ENCODE measurements at regions not wholly inside any gene's neighbourhood (a gene's known extent, or its start where the extent isn't known, plus 50 kb on each side); places are given as distances from the start of the nearest gene placed in this dataset.

DNA sequence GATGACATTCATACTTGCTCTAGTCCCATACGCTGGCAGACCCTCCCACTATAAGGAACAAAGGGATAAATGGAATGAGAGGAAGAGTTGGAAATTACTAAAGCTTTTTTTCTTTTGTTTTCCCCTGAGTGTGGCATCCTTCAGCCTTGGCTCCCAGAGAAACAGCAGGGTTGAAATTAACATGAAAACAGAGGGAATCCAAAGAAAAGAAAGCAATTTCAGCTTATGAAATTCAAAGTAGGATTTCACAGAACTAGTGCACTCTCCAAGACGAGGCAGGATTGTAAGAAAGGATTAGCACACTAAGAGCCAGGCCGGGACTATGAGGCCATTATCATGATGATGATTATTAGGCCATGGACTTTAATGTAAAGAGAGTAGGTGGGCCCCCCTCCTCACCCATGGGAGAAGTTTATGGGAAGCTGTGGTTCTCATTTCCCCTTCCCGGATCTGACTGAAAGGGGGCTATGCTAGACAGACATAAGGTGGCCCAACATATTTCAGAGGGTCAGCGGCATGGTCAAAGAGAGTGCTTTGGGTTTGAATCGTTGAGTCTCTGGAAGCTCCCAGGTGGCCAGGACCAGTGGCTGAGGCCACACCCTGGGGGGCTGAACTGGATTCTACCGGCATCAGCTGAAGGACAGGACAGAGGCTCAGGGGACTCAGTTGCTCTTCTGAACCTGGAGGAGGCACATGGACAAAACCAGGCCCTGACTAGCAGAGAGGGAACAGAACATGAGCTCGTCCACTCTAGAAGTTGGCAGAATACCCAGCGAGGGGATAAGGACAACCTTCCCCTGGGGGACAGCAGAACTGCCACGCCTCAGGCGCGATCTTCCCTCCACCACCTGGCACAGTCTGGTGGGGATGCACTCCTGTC is 100.1 kb upstream of the ARL4C start:
- H3K36me3 ChIP-seq (ENCODE audit: insufficient read depth, low read length) = no peaks in the 10 kb centered on the region
- no peaks in the 10 kb centered on the region for H3K9me3 ChIP-seq (ENCODE audit: low read depth, low read length)
- no peak overlapping the region for H3K27ac ChIP-seq
- no peak for TF ChIP-seq FOXP2 (optimal IDR thresholded peaks at IDR 0.05; ENCODE audit: control extremely low read depth, extremely low read length, insufficient read depth)
- TF ChIP-seq POLR2AphosphoS5 (IDR thresholded peaks at IDR 0.05; ENCODE audit: borderline replicate concordance, low read depth, low read length) = no peak
- TF ChIP-seq EZH2 (IDR thresholded peaks at IDR 0.05) = no peak
- no peak overlapping the region for H3K9ac ChIP-seq (ENCODE audit: insufficient read length)
- no peak for DNase-seq (ENCODE audit: low read depth, low spot score)
- no peak overlapping the region for H3K4me3 ChIP-seq

DNA sequence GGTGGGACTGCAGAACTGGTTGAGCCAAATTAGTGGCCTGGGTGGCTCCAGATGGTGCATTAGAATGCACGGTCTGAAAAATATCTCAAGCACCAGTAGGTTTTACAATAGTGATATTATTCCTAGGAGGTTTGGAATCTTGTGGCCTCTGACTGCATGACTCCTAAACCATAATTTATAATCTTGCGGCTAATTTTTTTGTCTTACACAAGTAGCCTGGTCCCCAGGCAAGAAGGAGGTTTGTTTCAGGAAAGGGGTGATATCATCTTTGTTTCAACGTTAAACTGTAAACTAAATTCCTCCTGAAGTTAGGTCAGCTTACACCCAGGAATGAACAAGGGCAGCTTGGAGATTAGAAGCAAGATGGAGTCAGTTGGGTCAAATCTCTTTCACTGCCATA is 98.9 kb upstream of the ARL4C start:
- DNase-seq (ENCODE audit: low read depth, low spot score) = no peak
- H3K9me3 ChIP-seq (ENCODE audit: low read depth, low read length) = no peaks in the 10 kb centered on the region
- no peak overlapping the region for H3K4me3 ChIP-seq
- no peak overlapping the region for H3K27ac ChIP-seq
- TF ChIP-seq POLR2AphosphoS5 (IDR thresholded peaks at IDR 0.05; ENCODE audit: borderline replicate concordance, low read depth, low read length) = no peak
- TF ChIP-seq EZH2 (IDR thresholded peaks at IDR 0.05) = no peak
- no peak for TF ChIP-seq FOXP2 (optimal IDR thresholded peaks at IDR 0.05; ENCODE audit: control extremely low read depth, extremely low read length, insufficient read depth)
- no peaks in the 10 kb centered on the region for H3K36me3 ChIP-seq (ENCODE audit: insufficient read depth, low read length)
- H3K9ac ChIP-seq (ENCODE audit: insufficient read length) = no peak overlapping the region

DNA sequence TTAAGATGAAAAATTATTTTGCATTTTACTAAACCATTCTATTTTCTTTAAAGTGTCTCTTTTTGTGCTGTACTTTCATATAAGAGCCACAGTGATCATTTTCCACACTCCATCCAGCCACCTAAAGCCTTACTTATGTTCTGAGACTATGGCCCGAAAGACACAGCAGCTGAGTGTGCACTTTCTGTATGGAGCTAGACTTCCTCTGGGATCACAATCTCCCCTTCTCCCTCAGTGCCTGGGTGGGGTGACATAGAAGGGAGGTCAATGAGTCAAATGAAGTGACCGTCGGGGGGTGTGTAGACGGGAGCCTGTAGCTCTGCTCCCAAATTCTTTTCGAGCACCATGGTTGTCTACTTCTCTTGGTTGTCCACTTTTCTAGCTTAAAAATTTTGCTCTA is 97.8 kb upstream of the ARL4C start:
- no peak for TF ChIP-seq EZH2 (IDR thresholded peaks at IDR 0.05)
- no peak for TF ChIP-seq POLR2AphosphoS5 (IDR thresholded peaks at IDR 0.05; ENCODE audit: borderline replicate concordance, low read depth, low read length)
- no peak for TF ChIP-seq FOXP2 (optimal IDR thresholded peaks at IDR 0.05; ENCODE audit: control extremely low read depth, extremely low read length, insufficient read depth)
- Histone ChIP-seq H3K9me3 (ENCODE audit: low read depth, low read length) (no peaks in the 10 kb centered on the region), H3K27ac (no peak overlapping the region), H3K9ac (ENCODE audit: insufficient read length) (no peak overlapping the region), H3K4me3 (no peak overlapping the region), H3K36me3 (ENCODE audit: insufficient read depth, low read length) (no peaks in the 10 kb centered on the region)
- DNase-seq (ENCODE audit: low read depth, low spot score) = no peak

DNA sequence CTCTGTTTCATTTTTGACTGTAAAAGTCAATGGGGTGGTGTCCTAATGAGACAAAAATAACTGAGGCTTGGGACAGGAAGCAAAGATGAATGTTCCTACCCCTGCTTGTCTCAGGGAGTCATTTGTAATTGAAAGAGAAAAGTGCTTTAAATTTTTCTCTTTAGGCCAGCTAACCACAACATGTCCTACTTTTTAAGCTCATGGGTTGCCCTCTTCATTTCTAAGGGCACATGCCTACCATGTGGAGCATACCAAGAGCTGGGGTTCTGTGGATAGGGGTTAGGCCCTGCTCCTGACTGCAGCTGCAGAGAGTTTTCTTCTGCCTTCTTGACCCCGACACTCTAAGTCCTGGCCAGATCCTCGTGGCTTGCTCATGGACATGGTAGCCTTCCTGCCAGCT is 96.8 kb upstream of the ARL4C start:
- H3K4me3 ChIP-seq = no peak overlapping the region
- no peak for DNase-seq (ENCODE audit: low read depth, low spot score)
- no peak overlapping the region for H3K9ac ChIP-seq (ENCODE audit: insufficient read length)
- no peaks in the 10 kb centered on the region for H3K36me3 ChIP-seq (ENCODE audit: insufficient read depth, low read length)
- no peak overlapping the region for H3K27ac ChIP-seq
- TF ChIP-seq FOXP2 (optimal IDR thresholded peaks at IDR 0.05; ENCODE audit: control extremely low read depth, extremely low read length, insufficient read depth) (no peak), POLR2AphosphoS5 (IDR thresholded peaks at IDR 0.05; ENCODE audit: borderline replicate concordance, low read depth, low read length) (no peak), EZH2 (IDR thresholded peaks at IDR 0.05) (no peak)
- H3K9me3 ChIP-seq (ENCODE audit: low read depth, low read length) = no peaks in the 10 kb centered on the region

DNA sequence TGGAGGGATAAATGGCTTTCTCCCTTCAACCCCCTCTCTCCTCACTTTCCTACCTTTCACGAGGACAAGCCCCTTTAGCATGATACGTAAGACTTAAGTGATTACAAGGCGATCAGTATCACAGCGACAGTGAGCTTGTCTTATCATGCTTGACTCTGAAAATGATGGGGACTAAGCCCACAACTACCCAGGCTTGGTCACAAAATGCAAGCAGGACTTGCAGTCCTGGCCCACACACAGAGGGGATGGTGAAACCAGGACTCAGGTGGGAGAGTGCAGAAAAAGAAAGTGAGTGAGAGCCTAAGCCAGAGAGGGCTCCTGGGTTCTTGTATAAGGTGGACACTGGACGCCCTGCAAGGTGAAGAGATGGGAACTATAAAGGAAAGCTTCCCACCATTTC is 95.7 kb upstream of the ARL4C start:
- no peak for DNase-seq (ENCODE audit: low read depth, low spot score)
- H3K27ac ChIP-seq = no peak overlapping the region
- H3K36me3 ChIP-seq (ENCODE audit: insufficient read depth, low read length) = no peaks in the 10 kb centered on the region
- no peak overlapping the region for H3K9ac ChIP-seq (ENCODE audit: insufficient read length)
- H3K4me3 ChIP-seq = no peak overlapping the region
- H3K9me3 ChIP-seq (ENCODE audit: low read depth, low read length) = no peaks in the 10 kb centered on the region
- no peak for TF ChIP-seq EZH2 (IDR thresholded peaks at IDR 0.05)
- no peak for TF ChIP-seq POLR2AphosphoS5 (IDR thresholded peaks at IDR 0.05; ENCODE audit: borderline replicate concordance, low read depth, low read length)
- TF ChIP-seq FOXP2 (optimal IDR thresholded peaks at IDR 0.05; ENCODE audit: control extremely low read depth, extremely low read length, insufficient read depth) = no peak

DNA sequence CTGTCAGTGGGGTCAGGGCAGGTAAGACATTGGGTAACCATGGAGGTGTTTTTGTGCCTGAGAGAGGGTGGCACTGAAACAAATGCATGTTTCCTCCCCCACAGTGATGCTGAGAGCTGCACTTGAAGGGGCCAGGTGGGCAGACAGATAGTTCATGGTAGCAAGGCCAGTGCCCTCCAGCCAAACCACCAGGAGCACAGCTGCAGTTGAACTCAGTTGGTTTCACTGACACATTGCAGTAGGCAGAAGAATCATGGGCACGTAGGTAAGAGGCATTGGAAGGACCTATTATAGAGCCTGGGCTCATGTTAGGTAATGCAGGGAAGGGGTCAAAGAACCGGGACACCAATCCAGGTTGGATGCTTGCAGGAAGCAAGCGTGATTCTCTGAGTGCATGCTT is 93.2 kb upstream of the ARL4C start:
- H3K9ac ChIP-seq (ENCODE audit: insufficient read length) = no peak overlapping the region
- no peak for DNase-seq (ENCODE audit: low read depth, low spot score)
- no peak overlapping the region for H3K4me3 ChIP-seq
- no peak overlapping the region for H3K27ac ChIP-seq
- no peak for TF ChIP-seq POLR2AphosphoS5 (IDR thresholded peaks at IDR 0.05; ENCODE audit: borderline replicate concordance, low read depth, low read length)
- TF ChIP-seq EZH2 (IDR thresholded peaks at IDR 0.05) = no peak
- no peak for TF ChIP-seq FOXP2 (optimal IDR thresholded peaks at IDR 0.05; ENCODE audit: control extremely low read depth, extremely low read length, insufficient read depth)
- H3K36me3 ChIP-seq (ENCODE audit: insufficient read depth, low read length) = no peaks in the 10 kb centered on the region
- no peaks in the 10 kb centered on the region for H3K9me3 ChIP-seq (ENCODE audit: low read depth, low read length)

DNA sequence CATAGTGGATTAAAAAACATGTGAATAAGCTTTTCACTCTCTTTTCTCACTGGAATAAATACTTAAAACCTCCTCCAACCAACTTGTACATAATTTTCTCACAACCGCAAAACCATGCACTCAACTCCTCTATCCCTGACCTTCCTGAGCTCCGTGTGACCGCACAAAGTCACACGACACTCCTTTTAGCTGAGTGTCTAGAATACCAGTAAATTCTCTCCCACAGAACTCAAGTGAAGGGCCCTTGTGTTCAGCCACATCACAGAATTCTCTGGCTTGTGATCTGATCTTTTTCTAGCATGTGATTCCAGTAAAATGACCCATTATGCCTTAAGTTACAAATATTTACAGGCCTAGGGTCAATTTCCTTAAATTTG is 91.2 kb upstream of the ARL4C start:
- Histone ChIP-seq H3K9me3 (ENCODE audit: low read depth, low read length) (no peaks in the 10 kb centered on the region), H3K4me3 (no peak overlapping the region), H3K9ac (ENCODE audit: insufficient read length) (no peak overlapping the region), H3K36me3 (ENCODE audit: insufficient read depth, low read length) (no peaks in the 10 kb centered on the region), H3K27ac (no peak overlapping the region)
- no peak for DNase-seq (ENCODE audit: low read depth, low spot score)
- TF ChIP-seq POLR2AphosphoS5 (IDR thresholded peaks at IDR 0.05; ENCODE audit: borderline replicate concordance, low read depth, low read length) (no peak), FOXP2 (optimal IDR thresholded peaks at IDR 0.05; ENCODE audit: control extremely low read depth, extremely low read length, insufficient read depth) (no peak), EZH2 (IDR thresholded peaks at IDR 0.05) (no peak)

DNA sequence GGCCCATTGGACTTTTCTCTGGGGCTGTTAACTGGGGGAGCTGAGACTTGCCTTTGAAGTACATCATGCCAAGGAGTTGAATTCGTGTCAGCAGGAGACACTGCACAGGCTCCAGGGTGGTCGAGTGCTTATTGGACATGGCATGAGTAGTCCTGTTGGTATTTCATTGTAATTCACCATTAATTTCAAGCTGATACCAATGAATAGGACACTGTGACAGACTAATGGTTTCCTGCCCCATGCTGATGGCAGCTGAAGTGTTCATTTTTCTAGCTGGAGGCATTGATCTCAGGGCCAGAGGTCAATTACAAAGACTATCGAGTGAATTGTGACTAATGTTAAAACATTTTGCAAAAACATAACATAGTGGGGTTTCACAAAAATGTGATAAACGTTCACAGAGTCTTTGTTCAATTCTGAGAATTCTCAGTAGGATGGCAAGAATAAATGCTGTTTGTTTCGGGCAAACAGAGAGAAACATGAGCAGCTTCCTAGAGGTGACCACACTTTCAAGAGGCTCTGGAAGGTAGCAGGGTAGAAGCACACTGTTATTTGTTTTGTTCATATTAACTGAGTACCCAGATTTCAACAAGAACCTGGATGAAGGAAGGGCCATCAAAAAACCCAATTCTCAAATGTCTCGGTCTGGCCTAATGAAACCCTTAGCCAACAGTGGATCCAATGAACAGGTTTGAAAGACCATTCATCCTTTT is 90.6 kb upstream of the ARL4C start:
- no peak for TF ChIP-seq FOXP2 (optimal IDR thresholded peaks at IDR 0.05; ENCODE audit: control extremely low read depth, extremely low read length, insufficient read depth)
- TF ChIP-seq EZH2 (IDR thresholded peaks at IDR 0.05) = no peak
- no peak for TF ChIP-seq POLR2AphosphoS5 (IDR thresholded peaks at IDR 0.05; ENCODE audit: borderline replicate concordance, low read depth, low read length)
- no peak for DNase-seq (ENCODE audit: low read depth, low spot score)
- Histone ChIP-seq H3K27ac (no peak overlapping the region), H3K36me3 (ENCODE audit: insufficient read depth, low read length) (no peaks in the 10 kb centered on the region), H3K9me3 (ENCODE audit: low read depth, low read length) (no peaks in the 10 kb centered on the region), H3K4me3 (no peak overlapping the region), H3K9ac (ENCODE audit: insufficient read length) (no peak overlapping the region)
